OCI-LY7 (cell line): ENCODE measurements at regions not wholly inside any gene's neighbourhood (a gene's known extent, or its start where the extent isn't known, plus 50 kb on each side); places are given as distances from the start of the nearest gene placed in this dataset.

Experiments used
- EZH2phosphoT487 ChIP-seq: fragments of 200-600 bp; sonication (generic); IDR thresholded peaks from 2 replicates; pipeline ENCODE4 v1.6.1; 2018; ENCODE audit warnings: low read depth, borderline replicate concordance, mild to moderate bottlenecking, mixed run types, antibody characterized with exemption, low read length, moderate library complexity, mixed read lengths
- TF ChIP-seq, protein P1 (sequence below): fragments of 200-600 bp; sonication (generic); conservative IDR thresholded peaks from 2 replicates; pipeline ENCODE4 v1.5.1; 2014; ENCODE audit warnings: mild to moderate bottlenecking, antibody characterized with exemption, low read length, moderate library complexity, mixed read lengths

DNA sequence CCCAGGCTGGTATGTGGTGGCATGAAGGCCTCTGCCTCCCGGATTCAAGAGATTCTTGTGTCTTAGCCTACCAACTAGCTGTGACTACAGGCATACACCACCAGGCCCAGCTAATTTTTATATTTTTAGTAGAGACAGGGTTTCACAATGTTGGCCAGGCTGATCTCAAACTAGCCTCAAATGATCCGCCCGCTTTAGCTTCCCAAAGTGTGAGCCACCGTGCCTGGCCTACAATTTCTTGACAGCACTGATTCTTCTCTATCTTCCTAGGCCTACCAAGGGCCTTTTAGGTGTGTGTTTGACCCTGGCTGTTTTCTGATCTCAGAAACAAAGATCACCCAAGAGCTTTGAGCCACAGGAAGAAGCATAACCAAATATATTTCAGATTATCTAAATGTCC is 540.8 kb upstream of the ADAMTS5 start:
- TF ChIP-seq, protein P1, sequence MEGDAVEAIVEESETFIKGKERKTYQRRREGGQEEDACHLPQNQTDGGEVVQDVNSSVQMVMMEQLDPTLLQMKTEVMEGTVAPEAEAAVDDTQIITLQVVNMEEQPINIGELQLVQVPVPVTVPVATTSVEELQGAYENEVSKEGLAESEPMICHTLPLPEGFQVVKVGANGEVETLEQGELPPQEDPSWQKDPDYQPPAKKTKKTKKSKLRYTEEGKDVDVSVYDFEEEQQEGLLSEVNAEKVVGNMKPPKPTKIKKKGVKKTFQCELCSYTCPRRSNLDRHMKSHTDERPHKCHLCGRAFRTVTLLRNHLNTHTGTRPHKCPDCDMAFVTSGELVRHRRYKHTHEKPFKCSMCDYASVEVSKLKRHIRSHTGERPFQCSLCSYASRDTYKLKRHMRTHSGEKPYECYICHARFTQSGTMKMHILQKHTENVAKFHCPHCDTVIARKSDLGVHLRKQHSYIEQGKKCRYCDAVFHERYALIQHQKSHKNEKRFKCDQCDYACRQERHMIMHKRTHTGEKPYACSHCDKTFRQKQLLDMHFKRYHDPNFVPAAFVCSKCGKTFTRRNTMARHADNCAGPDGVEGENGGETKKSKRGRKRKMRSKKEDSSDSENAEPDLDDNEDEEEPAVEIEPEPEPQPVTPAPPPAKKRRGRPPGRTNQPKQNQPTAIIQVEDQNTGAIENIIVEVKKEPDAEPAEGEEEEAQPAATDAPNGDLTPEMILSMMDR, result no peak
- TF ChIP-seq EZH2phosphoT487, result no peak
